GM23338 (cell line): ENCODE measurements at regions not wholly inside any gene's neighbourhood (a gene's known extent, or its start where the extent isn't known, plus 50 kb on each side); places are given as distances from the start of the nearest gene placed in this dataset.
A peak's percentile ranks its signal among the peaks of the same experiment; 100 is the strongest.

Experiments used
- ATAC-seq: fragments of 200-7000 bp; cut with Tn5 transposase; 3 replicates; pipeline ENCODE4 v1.9.1; 2020
- DNase-seq: peaks from one replicate; pipeline ENCODE4 v3.0.0-alpha.2; 2015; ENCODE audit warnings: low spot score
- H2AFZ ChIP-seq: fragments of 200-600 bp; sonication (generic); 2 replicates; pipeline ENCODE4 v1.8.0; 2016; ENCODE audit warnings: antibody characterized with exemption, mild to moderate bottlenecking, moderate library complexity
- H3F3A ChIP-seq: fragments of 200-600 bp; sonication (generic); replicated peaks from 2 replicates; pipeline ENCODE4 v1.8.0; 2017; ENCODE audit warnings: antibody characterized with exemption, mixed run types, low read depth
- H3K27ac ChIP-seq: fragments of 200-600 bp; sonication (generic); 2 replicates; pipeline ENCODE4 v1.6.1; 2016; ENCODE audit warnings: low read depth
- H3K27me3 ChIP-seq: fragments of 200-600 bp; sonication (generic); 2 replicates; pipeline ENCODE4 v1.8.0; 2016; ENCODE audit warnings: mild to moderate bottlenecking, mixed run types, moderate library complexity; ENCODE audit not compliant: insufficient read depth
- H3K36me3 ChIP-seq: fragments of 200-600 bp; sonication (generic); 2 replicates; pipeline ENCODE4 v1.8.0; 2016; ENCODE audit warnings: mild to moderate bottlenecking; ENCODE audit not compliant: insufficient read depth
- H3K4me1 ChIP-seq: fragments of 200-600 bp; sonication (generic); 2 replicates; pipeline ENCODE4 v1.8.0; 2016; ENCODE audit warnings: mild to moderate bottlenecking, moderate library complexity; ENCODE audit not compliant: insufficient read depth
- H3K4me2 ChIP-seq: fragments of 200-600 bp; sonication (generic); 2 replicates; pipeline ENCODE4 v1.7.1; 2017; ENCODE audit warnings: mixed run types
- H3K4me3 ChIP-seq: fragments of 200-600 bp; sonication (generic); 2 replicates; pipeline ENCODE4 v1.6.1; 2016; ENCODE audit warnings: mixed run types
- H3K79me2 ChIP-seq: fragments of 200-600 bp; sonication (generic); replicated peaks from 2 replicates; pipeline ENCODE4 v1.8.0; 2017; ENCODE audit warnings: mild to moderate bottlenecking; ENCODE audit not compliant: insufficient read depth
- H3K9me2 ChIP-seq: fragments of 200-600 bp; sonication (generic); 2 replicates; pipeline ENCODE4 v1.8.0; 2017; ENCODE audit not compliant: insufficient read depth
- H4K20me1 ChIP-seq: fragments of 200-600 bp; sonication (generic); replicated peaks from 2 replicates; pipeline ENCODE4 v1.8.0; 2017; ENCODE audit warnings: mild to moderate bottlenecking; ENCODE audit not compliant: insufficient read depth
- H3K27ac Mint-ChIP-seq: 2 replicates; pipeline ENCODE4 v1.8.0; 2020; ENCODE audit warnings: inconsistent platforms, mild to moderate bottlenecking, moderate library complexity, mixed read lengths
- H3K27me3 Mint-ChIP-seq: 3 replicates; pipeline ENCODE4 v1.8.0; 2022; ENCODE audit warnings: low read depth, mild to moderate bottlenecking, moderate library complexity, mixed read lengths, inconsistent platforms; ENCODE audit not compliant: insufficient read depth, poor library complexity
- H3K36me3 Mint-ChIP-seq: 3 replicates; pipeline ENCODE4 v1.8.0; 2021; ENCODE audit warnings: low read depth, mild to moderate bottlenecking, inconsistent platforms, moderate library complexity, mixed read lengths
- H3K4me1 Mint-ChIP-seq: 3 replicates; pipeline ENCODE4 v1.8.0; 2020; ENCODE audit warnings: mild to moderate bottlenecking, inconsistent platforms, mixed read lengths
- H3K4me3 Mint-ChIP-seq: 3 replicates; pipeline ENCODE4 v1.8.0; 2021; ENCODE audit warnings: moderate library complexity, mild to moderate bottlenecking, inconsistent platforms, mixed read lengths
- H3K9me3 Mint-ChIP-seq: 3 replicates; pipeline ENCODE4 v1.8.0; 2020; ENCODE audit warnings: moderate library complexity, mild to moderate bottlenecking, inconsistent platforms, mixed read lengths
- CREB1 ChIP-seq: fragments of 250-450 bp; sonication (Bioruptor Pico); IDR thresholded peaks from 2 replicates; pipeline ENCODE4 v1.5.0; 2020; ENCODE audit warnings: low read depth, mild to moderate bottlenecking, moderate library complexity
- CTCF ChIP-seq, 2 experiments: fragments of 200-600 bp in 1 of 2; sonication (generic) in 1 of 2; conservative IDR thresholded peaks; 2 replicates each; pipeline versions ENCODE4 v1.5.1 to v1.6.1; 2016 to 2017; ENCODE audit warnings: antibody characterized with exemption in 2 of 2, low read depth in 2 of 2, mild to moderate bottlenecking in 2 of 2, moderate library complexity in 1 of 2
- ETS1 ChIP-seq: IDR thresholded peaks from 2 replicates; pipeline ENCODE4 v1.6.1; 2016; ENCODE audit warnings: antibody characterized with exemption
- EZH2 ChIP-seq: fragments of 200-600 bp; sonication (generic); IDR thresholded peaks from one replicate; pipeline ENCODE4 v1.8.0; 2017; ENCODE audit warnings: antibody characterized with exemption, mild to moderate bottlenecking, low read depth; ENCODE audit not compliant: unreplicated experiment
- EZH2phosphoT487 ChIP-seq: fragments of 200-600 bp; sonication (generic); IDR thresholded peaks from one replicate; pipeline ENCODE4 v1.8.1; 2018; ENCODE audit warnings: antibody characterized with exemption; ENCODE audit not compliant: unreplicated experiment
- JUNB ChIP-seq: IDR thresholded peaks from one replicate; pipeline ENCODE4 v1.6.1; 2016; ENCODE audit warnings: antibody characterized with exemption; ENCODE audit not compliant: unreplicated experiment
- NANOG ChIP-seq: IDR thresholded peaks from 2 replicates; pipeline ENCODE4 v1.6.1; 2016; ENCODE audit warnings: antibody characterized with exemption, borderline replicate concordance
- POLR2AphosphoS5 ChIP-seq: IDR thresholded peaks from 2 replicates; pipeline ENCODE4 v1.6.1; 2016; ENCODE audit warnings: antibody characterized with exemption, low read depth
- REST ChIP-seq: IDR thresholded peaks from one replicate; pipeline ENCODE4 v1.6.1; 2018; ENCODE audit warnings: antibody characterized with exemption; ENCODE audit not compliant: unreplicated experiment
- STAT1 ChIP-seq: IDR thresholded peaks from one replicate; pipeline ENCODE4 v1.6.1; 2016; ENCODE audit warnings: antibody characterized with exemption; ENCODE audit not compliant: unreplicated experiment
- ZNF114 ChIP-seq: fragments of 250-450 bp; sonication (Bioruptor Pico); IDR thresholded peaks from 2 replicates; pipeline ENCODE4 v1.5.0; 2020; ENCODE audit warnings: mild to moderate bottlenecking, moderate library complexity
- ZNF331 ChIP-seq: fragments of 250-450 bp; sonication (Bioruptor Pico); IDR thresholded peaks from 2 replicates; pipeline ENCODE4 v1.5.0; 2020; ENCODE audit warnings: low read depth, mild to moderate bottlenecking, moderate library complexity
- TF ChIP-seq, protein P1 (sequence below): fragments of 250-450 bp; sonication (Bioruptor Pico); IDR thresholded peaks from 2 replicates; pipeline ENCODE4 v1.5.0; 2020; ENCODE audit warnings: mild to moderate bottlenecking, moderate library complexity

- peaks cover under 1% of the 10 kb centered on the region; the same call in 1 of the 3 replicates for H3K36me3 Mint-ChIP-seq
- H3K4me2 ChIP-seq, result 0 out of 2 replicates have a peak overlapping the region, but pooled peaks have one; percentile 54
Measured at GRCh38 chr3:23650371-23651140, 155.2 kb upstream of the UBE2E1 start.

More at GRCh38 chr3:23650371-23651140, 155.2 kb upstream of the UBE2E1 start:
- H3K27me3 Mint-ChIP-seq, result peaks cover 3% of the 10 kb centered on the region
- peaks cover 42% of the 10 kb centered on the region for H3K4me1 ChIP-seq
- H3K4me3 ChIP-seq, result no peak overlapping the region
- H3K4me3 Mint-ChIP-seq, result no peak overlapping the region
- no peaks in the 10 kb centered on the region for H4K20me1 ChIP-seq
- H3K36me3 ChIP-seq, result no peaks in the 10 kb centered on the region
- no peaks in the 10 kb centered on the region for H3K27me3 ChIP-seq
- ATAC-seq (no peak), DNase-seq (no peak)
- H3K4me1 Mint-ChIP-seq, result peaks cover 44% of the 10 kb centered on the region
- TF ChIP-seq, protein P1, sequence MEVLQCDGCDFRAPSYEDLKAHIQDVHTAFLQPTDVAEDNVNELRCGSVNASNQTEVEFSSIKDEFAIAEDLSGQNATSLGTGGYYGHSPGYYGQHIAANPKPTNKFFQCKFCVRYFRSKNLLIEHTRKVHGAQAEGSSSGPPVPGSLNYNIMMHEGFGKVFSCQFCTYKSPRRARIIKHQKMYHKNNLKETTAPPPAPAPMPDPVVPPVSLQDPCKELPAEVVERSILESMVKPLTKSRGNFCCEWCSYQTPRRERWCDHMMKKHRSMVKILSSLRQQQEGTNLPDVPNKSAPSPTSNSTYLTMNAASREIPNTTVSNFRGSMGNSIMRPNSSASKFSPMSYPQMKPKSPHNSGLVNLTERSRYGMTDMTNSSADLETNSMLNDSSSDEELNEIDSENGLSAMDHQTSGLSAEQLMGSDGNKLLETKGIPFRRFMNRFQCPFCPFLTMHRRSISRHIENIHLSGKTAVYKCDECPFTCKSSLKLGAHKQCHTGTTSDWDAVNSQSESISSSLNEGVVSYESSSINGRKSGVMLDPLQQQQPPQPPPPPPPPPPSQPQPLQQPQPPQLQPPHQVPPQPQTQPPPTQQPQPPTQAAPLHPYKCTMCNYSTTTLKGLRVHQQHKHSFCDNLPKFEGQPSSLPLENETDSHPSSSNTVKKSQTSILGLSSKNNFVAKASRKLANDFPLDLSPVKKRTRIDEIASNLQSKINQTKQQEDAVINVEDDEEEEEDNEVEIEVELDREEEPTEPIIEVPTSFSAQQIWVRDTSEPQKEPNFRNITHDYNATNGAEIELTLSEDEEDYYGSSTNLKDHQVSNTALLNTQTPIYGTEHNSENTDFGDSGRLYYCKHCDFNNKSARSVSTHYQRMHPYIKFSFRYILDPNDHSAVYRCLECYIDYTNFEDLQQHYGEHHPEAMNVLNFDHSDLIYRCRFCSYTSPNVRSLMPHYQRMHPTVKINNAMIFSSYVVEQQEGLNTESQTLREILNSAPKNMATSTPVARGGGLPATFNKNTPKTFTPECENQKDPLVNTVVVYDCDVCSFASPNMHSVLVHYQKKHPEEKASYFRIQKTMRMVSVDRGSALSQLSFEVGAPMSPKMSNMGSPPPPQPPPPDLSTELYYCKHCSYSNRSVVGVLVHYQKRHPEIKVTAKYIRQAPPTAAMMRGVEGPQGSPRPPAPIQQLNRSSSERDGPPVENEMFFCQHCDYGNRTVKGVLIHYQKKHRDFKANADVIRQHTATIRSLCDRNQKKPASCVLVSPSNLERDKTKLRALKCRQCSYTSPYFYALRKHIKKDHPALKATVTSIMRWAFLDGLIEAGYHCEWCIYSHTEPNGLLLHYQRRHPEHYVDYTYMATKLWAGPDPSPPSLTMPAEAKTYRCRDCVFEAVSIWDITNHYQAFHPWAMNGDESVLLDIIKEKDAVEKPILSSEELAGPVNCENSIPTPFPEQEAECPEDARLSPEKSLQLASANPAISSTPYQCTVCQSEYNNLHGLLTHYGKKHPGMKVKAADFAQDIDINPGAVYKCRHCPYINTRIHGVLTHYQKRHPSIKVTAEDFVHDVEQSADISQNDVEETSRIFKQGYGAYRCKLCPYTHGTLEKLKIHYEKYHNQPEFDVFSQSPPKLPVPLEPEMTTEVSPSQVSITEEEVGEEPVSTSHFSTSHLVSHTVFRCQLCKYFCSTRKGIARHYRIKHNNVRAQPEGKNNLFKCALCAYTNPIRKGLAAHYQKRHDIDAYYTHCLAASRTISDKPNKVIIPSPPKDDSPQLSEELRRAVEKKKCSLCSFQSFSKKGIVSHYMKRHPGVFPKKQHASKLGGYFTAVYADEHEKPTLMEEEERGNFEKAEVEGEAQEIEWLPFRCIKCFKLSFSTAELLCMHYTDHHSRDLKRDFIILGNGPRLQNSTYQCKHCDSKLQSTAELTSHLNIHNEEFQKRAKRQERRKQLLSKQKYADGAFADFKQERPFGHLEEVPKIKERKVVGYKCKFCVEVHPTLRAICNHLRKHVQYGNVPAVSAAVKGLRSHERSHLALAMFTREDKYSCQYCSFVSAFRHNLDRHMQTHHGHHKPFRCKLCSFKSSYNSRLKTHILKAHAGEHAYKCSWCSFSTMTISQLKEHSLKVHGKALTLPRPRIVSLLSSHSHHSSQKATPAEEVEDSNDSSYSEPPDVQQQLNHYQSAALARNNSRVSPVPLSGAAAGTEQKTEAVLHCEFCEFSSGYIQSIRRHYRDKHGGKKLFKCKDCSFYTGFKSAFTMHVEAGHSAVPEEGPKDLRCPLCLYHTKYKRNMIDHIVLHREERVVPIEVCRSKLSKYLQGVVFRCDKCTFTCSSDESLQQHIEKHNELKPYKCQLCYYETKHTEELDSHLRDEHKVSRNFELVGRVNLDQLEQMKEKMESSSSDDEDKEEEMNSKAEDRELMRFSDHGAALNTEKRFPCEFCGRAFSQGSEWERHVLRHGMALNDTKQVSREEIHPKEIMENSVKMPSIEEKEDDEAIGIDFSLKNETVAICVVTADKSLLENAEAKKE (CRISPR knock-in tag), result no peak
- no peak for TF ChIP-seq CREB1 (CRISPR knock-in tag)
- no peak for TF ChIP-seq ZNF114 (CRISPR knock-in tag)
- TF ChIP-seq REST, result no peak
- TF ChIP-seq EZH2phosphoT487, result no peak
- no peak for TF ChIP-seq POLR2AphosphoS5
- TF ChIP-seq EZH2, result no peak
- TF ChIP-seq ETS1, result no peak
- no peak for TF ChIP-seq ZNF331 (CRISPR knock-in tag)
- no peak for TF ChIP-seq NANOG
- TF ChIP-seq JUNB, result no peak
- no peak for TF ChIP-seq STAT1
- no peak for TF ChIP-seq CTCF (conservative IDR thresholded peaks at IDR 0.05; ENCODE audit: low read depth in 2 of 2)
- H3K27ac Mint-ChIP-seq, result no peak overlapping the region
- peak overlapping the region; percentile 8 for H2AFZ ChIP-seq
- no peak overlapping the region for H3K27ac ChIP-seq
- H3F3A ChIP-seq, result 0 out of 2 replicates have a peak, but pooled peaks cover 4% of the 10 kb centered on the region
- H3K9me3 Mint-ChIP-seq, result peaks cover under 1% of the 10 kb centered on the region
- no peaks in the 10 kb centered on the region for H3K79me2 ChIP-seq
- H3K9me2 ChIP-seq, result 0 out of 2 replicates have a peak, but pooled peaks cover 3% of the 10 kb centered on the region
